ENCODE measurements at regions not wholly inside any gene's neighbourhood (a gene's known extent, or its start where the extent isn't known, plus 50 kb on each side); places are given as distances from the start of the nearest gene placed in this dataset.

DNA sequence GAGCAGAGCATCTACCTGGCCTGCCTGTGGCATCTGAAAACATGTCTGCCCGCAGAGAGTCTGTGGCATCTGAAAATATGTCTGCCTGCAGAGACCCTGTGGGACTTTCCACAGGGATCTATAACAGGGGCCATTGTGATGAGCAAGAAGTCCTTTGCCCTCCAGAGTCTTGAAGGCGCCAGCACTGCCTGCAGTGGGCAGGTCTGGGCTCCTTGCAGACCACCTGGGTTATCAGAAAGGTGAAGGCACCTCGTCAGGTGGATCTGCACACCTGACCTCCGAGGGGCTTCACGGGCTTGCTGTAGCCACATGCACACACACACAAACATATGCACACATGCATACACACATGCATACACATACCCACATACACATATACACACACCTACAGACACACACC lies 189.5 kb upstream of the HDAC4 start (continued):
- TF ChIP-seq, protein P1, sequence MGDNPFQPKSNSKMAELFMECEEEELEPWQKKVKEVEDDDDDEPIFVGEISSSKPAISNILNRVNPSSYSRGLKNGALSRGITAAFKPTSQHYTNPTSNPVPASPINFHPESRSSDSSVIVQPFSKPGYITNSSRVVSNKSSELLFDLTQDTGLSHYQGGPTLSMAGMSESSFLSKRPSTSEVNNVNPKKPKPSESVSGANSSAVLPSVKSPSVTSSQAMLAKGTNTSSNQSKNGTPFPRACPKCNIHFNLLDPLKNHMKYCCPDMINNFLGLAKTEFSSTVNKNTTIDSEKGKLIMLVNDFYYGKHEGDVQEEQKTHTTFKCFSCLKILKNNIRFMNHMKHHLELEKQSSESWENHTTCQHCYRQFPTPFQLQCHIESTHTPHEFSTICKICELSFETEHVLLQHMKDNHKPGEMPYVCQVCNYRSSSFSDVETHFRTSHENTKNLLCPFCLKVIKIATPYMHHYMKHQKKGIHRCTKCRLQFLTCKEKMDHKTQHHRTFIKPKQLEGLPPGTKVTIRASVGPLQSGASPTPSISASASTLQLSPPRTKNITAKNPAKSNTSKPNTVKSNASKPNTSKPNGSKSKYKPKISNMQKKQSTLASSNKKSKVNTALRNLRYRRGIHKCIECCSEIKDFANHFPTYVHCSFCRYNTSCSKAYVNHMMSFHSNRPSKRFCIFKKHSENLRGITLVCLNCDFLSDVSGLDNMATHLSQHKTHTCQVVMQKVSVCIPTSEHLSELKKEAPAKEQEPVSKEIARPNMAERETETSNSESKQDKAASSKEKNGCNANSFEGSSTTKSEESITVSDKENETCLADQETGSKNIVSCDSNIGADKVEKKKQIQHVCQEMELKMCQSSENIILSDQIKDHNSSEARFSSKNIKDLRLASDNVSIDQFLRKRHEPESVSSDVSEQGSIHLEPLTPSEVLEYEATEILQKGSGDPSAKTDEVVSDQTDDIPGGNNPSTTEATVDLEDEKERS (tag by site-specific recombination; IDR thresholded peaks at IDR 0.05): no peak
- TF ChIP-seq ZNF223 (tag by site-specific recombination; IDR thresholded peaks at IDR 0.05) (no peak), ZNF211 (tag by site-specific recombination; IDR thresholded peaks at IDR 0.05; ENCODE audit: low read depth) (no peak), GFI1B (tag by site-specific recombination; IDR thresholded peaks at IDR 0.05) (no peak), ZNF510 (tag by site-specific recombination; IDR thresholded peaks at IDR 0.05; ENCODE audit: insufficient replicate concordance) (no peak), ZNF311 (tag by site-specific recombination; IDR thresholded peaks at IDR 0.05; ENCODE audit: borderline replicate concordance) (no peak), ZNF561 (tag by site-specific recombination; IDR thresholded peaks at IDR 0.05; ENCODE audit: borderline replicate concordance) (no peak)
- TF ChIP-seq, protein P2, sequence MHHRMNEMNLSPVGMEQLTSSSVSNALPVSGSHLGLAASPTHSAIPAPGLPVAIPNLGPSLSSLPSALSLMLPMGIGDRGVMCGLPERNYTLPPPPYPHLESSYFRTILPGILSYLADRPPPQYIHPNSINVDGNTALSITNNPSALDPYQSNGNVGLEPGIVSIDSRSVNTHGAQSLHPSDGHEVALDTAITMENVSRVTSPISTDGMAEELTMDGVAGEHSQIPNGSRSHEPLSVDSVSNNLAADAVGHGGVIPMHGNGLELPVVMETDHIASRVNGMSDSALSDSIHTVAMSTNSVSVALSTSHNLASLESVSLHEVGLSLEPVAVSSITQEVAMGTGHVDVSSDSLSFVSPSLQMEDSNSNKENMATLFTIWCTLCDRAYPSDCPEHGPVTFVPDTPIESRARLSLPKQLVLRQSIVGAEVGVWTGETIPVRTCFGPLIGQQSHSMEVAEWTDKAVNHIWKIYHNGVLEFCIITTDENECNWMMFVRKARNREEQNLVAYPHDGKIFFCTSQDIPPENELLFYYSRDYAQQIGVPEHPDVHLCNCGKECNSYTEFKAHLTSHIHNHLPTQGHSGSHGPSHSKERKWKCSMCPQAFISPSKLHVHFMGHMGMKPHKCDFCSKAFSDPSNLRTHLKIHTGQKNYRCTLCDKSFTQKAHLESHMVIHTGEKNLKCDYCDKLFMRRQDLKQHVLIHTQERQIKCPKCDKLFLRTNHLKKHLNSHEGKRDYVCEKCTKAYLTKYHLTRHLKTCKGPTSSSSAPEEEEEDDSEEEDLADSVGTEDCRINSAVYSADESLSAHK (tag by site-specific recombination; IDR thresholded peaks at IDR 0.05): no peak

DNA sequence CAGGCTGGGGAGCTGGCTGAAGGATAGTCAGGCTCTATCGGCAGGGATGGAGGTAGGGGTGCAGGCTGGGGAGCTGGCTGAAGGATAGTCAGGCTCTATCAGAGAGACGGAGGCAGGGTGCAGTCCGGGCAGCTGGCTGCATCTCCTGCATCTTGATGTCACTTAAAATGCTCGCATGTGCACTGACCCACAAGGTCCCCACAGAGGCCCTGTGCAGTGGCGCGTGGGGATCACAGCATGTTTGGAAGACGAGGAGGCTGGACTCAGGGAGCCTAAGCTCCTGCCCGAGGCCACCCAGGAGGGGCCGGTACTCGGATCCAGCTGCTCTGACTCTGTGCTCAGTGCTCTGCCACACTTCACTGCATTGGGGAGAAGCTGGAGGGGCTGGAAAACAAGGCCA lies 189.0 kb upstream of the HDAC4 start:
- CTCF ChIA-PET: interaction anchor here (0.6 kb wide), 1 partner anchor 123 kb away, joined by 3 read pairs; no protein-coding TSS in a partner anchor
- no peaks in the 10 kb centered on the region for H3K36me3 ChIP-seq (ENCODE audit: control insufficient read depth in 2 of 2, insufficient read depth in 1 of 2, low read length in 2 of 2)
- H3K9me3 ChIP-seq (ENCODE audit: control insufficient read depth, insufficient read depth, low read depth, low read length): no peaks in the 10 kb centered on the region
- no peaks in the 10 kb centered on the region for H3K4me1 ChIP-seq (ENCODE audit: control insufficient read depth, insufficient read depth, low read length)
- TF ChIP-seq MYNN (tag by site-specific recombination; IDR thresholded peaks at IDR 0.05; ENCODE audit: borderline replicate concordance): no peak
- no peak for TF ChIP-seq ZNF596 (tag by site-specific recombination; IDR thresholded peaks at IDR 0.05)
- TF ChIP-seq ZNF501 (tag by site-specific recombination; IDR thresholded peaks at IDR 0.05): no peak
- no peak for TF ChIP-seq ZBTB20 (tag by site-specific recombination; IDR thresholded peaks at IDR 0.05)
- TF ChIP-seq, protein P3, sequence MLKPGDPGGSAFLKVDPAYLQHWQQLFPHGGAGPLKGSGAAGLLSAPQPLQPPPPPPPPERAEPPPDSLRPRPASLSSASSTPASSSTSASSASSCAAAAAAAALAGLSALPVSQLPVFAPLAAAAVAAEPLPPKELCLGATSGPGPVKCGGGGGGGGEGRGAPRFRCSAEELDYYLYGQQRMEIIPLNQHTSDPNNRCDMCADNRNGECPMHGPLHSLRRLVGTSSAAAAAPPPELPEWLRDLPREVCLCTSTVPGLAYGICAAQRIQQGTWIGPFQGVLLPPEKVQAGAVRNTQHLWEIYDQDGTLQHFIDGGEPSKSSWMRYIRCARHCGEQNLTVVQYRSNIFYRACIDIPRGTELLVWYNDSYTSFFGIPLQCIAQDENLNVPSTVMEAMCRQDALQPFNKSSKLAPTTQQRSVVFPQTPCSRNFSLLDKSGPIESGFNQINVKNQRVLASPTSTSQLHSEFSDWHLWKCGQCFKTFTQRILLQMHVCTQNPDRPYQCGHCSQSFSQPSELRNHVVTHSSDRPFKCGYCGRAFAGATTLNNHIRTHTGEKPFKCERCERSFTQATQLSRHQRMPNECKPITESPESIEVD (tag by site-specific recombination; IDR thresholded peaks at IDR 0.05): no peak
- no peak for TF ChIP-seq ZNF768 (tag by site-specific recombination; IDR thresholded peaks at IDR 0.05)
- no peak for TF ChIP-seq BCL11A (tag by site-specific recombination; IDR thresholded peaks at IDR 0.05; ENCODE audit: low read depth)
- TF ChIP-seq, protein P4, sequence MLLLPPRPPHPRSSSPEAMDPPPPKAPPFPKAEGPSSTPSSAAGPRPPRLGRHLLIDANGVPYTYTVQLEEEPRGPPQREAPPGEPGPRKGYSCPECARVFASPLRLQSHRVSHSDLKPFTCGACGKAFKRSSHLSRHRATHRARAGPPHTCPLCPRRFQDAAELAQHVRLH (tag by site-specific recombination; IDR thresholded peaks at IDR 0.05): no peak
- TF ChIP-seq ZEB2 (tag by site-specific recombination; IDR thresholded peaks at IDR 0.05): no peak
- POLR2A ChIA-PET: no interaction called here
- H3K27ac ChIP-seq (ENCODE audit: extremely low read depth, low read depth, low read length): no peak overlapping the region
- no peak overlapping the region for H3K4me3 ChIP-seq (ENCODE audit: low read depth, low read length)

Data from HEK293 (cell line).